ENCODE measurements at regions not wholly inside any gene's neighbourhood (a gene's known extent, or its start where the extent isn't known, plus 50 kb on each side); places are given as distances from the start of the nearest gene placed in this dataset.

DNA sequence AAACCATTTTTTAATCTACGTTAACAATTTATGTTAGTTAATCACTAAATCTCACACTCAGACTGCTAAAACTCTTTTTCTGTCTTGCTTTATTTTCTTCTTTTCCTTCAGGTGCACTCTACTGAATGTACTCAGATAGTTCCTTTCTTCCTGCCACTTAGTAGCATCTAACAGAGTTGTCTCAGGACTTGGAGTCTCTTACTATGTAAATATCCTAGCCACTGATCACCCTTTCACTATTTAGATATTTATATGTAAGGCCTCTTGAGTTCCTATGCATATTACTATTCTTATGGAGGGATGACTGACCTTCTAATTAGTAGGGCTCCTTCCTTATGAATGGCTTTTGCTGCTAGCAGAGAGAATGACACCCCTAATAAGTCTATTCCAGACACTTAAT lies 586.3 kb downstream of the RERGL start:
- H3K36me3 Mint-ChIP-seq (ENCODE audit: insufficient read depth, unreplicated experiment) = no peaks in the 10 kb centered on the region
- no peak for DNase-seq (ENCODE audit: unreplicated experiment)
- H3K4me1 Mint-ChIP-seq (ENCODE audit: insufficient read depth, unreplicated experiment) = no peaks in the 10 kb centered on the region
- no peak overlapping the region for H3K27ac Mint-ChIP-seq (ENCODE audit: low read depth, unreplicated experiment)
- POLR2A ChIA-PET = no interaction called here
- H3K4me3 Mint-ChIP-seq (ENCODE audit: unreplicated experiment) = no peak overlapping the region
- intact Hi-C loops (cut with micrococcal nuclease) = no loop called here
- no TSS peak for BruUV-seq (replicated peaks)
- no peaks in the 10 kb centered on the region for H3K9me3 Mint-ChIP-seq (ENCODE audit: unreplicated experiment)
- no peaks in the 10 kb centered on the region for H3K27me3 Mint-ChIP-seq (ENCODE audit: insufficient read depth, unreplicated experiment)
- CTCF ChIA-PET = no interaction called here
- TF ChIP-seq, protein P1, sequence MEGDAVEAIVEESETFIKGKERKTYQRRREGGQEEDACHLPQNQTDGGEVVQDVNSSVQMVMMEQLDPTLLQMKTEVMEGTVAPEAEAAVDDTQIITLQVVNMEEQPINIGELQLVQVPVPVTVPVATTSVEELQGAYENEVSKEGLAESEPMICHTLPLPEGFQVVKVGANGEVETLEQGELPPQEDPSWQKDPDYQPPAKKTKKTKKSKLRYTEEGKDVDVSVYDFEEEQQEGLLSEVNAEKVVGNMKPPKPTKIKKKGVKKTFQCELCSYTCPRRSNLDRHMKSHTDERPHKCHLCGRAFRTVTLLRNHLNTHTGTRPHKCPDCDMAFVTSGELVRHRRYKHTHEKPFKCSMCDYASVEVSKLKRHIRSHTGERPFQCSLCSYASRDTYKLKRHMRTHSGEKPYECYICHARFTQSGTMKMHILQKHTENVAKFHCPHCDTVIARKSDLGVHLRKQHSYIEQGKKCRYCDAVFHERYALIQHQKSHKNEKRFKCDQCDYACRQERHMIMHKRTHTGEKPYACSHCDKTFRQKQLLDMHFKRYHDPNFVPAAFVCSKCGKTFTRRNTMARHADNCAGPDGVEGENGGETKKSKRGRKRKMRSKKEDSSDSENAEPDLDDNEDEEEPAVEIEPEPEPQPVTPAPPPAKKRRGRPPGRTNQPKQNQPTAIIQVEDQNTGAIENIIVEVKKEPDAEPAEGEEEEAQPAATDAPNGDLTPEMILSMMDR (IDR thresholded peaks at IDR 0.05; ENCODE audit: unreplicated experiment) = no peak

DNA sequence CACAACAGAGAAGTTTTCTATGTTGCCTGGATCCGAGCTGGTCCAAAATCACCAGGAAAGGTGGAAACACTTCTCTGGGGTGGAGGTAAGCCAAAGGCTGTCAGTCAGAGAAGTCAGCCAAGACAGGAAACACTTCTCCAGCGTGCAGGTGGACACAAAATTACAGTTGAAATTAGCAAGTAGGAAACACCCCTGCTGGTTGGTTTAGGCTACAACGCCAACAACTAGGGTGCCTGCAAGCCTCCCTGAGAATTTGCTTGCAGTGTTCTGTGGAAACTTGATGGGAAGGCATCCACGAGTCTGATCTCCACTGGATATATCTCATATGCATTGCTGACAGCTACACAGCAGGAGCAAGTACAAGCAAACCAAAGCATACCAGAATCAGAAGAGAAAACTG lies 600.5 kb downstream of the RERGL start:
- H3K27ac Mint-ChIP-seq (ENCODE audit: low read depth, unreplicated experiment) = no peak overlapping the region
- no peak overlapping the region for H3K4me3 Mint-ChIP-seq (ENCODE audit: unreplicated experiment)
- no peaks in the 10 kb centered on the region for H3K4me1 Mint-ChIP-seq (ENCODE audit: insufficient read depth, unreplicated experiment)
- no peaks in the 10 kb centered on the region for H3K27me3 Mint-ChIP-seq (ENCODE audit: insufficient read depth, unreplicated experiment)
- TF ChIP-seq, protein P1 (IDR thresholded peaks at IDR 0.05; ENCODE audit: unreplicated experiment) = no peak
- BruUV-seq (replicated peaks) = no TSS peak
- ChIA-PET POLR2A (no interaction called here), CTCF (no interaction called here)
- H3K9me3 Mint-ChIP-seq (ENCODE audit: unreplicated experiment) = no peaks in the 10 kb centered on the region
- H3K36me3 Mint-ChIP-seq (ENCODE audit: insufficient read depth, unreplicated experiment) = no peaks in the 10 kb centered on the region
- intact Hi-C loops (cut with micrococcal nuclease) = no loop called here
- no peak for DNase-seq (ENCODE audit: unreplicated experiment)

DNA sequence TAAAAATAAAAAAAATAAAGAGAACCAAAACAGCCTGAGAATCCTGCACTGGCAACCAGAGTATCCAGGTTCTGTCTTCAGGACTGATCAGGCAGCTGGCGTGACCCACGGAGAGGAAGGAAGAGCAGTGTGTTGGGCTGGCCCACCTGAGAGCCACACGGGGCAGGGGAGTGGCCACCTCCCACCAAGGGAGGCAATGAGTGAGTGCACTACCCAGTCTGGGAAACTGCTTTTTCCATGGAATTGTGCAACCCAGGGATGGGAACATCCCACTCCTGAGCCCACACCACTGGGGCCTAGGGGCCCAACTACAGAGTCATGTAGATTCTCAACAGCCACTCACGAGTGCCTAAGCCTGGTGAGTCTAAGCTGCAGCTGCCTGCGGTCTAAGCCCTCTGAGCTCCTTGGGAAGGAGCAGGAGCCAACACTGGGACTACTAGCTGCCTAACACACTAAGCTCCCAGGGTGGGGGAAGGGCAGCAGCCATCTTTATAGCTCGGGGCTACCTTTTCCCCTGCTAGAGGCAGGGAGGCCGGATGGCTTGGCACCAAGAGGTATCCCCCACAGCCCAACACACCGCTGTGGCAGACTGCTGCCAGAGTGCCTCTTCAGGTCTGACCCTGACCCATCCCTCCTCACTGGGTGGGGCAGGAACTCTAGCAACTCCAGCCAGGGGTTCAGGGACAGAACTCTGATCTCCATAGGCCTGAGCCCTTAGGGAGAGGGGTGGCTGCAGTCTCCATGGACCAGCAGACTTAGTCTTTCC lies 610.9 kb downstream of the RERGL start:
- no peaks in the 10 kb centered on the region for H3K36me3 Mint-ChIP-seq (ENCODE audit: insufficient read depth, unreplicated experiment)
- H3K4me3 Mint-ChIP-seq (ENCODE audit: unreplicated experiment) = no peak overlapping the region
- H3K27ac Mint-ChIP-seq (ENCODE audit: low read depth, unreplicated experiment) = no peak overlapping the region
- CTCF ChIA-PET = no interaction called here
- H3K4me1 Mint-ChIP-seq (ENCODE audit: insufficient read depth, unreplicated experiment) = no peaks in the 10 kb centered on the region
- intact Hi-C loops (cut with micrococcal nuclease) = no loop called here
- H3K27me3 Mint-ChIP-seq (ENCODE audit: insufficient read depth, unreplicated experiment) = no peaks in the 10 kb centered on the region
- BruUV-seq (replicated peaks) = no TSS peak
- DNase-seq (ENCODE audit: unreplicated experiment) = no peak
- H3K9me3 Mint-ChIP-seq (ENCODE audit: unreplicated experiment) = peaks cover 26% of the 10 kb centered on the region
- POLR2A ChIA-PET = interaction anchor here (0.7 kb wide), 1 partner anchor 128 kb away, joined by 3 read pairs; no protein-coding TSS in a partner anchor
- TF ChIP-seq, protein P1 (IDR thresholded peaks at IDR 0.05; ENCODE audit: unreplicated experiment) = no peak

DNA sequence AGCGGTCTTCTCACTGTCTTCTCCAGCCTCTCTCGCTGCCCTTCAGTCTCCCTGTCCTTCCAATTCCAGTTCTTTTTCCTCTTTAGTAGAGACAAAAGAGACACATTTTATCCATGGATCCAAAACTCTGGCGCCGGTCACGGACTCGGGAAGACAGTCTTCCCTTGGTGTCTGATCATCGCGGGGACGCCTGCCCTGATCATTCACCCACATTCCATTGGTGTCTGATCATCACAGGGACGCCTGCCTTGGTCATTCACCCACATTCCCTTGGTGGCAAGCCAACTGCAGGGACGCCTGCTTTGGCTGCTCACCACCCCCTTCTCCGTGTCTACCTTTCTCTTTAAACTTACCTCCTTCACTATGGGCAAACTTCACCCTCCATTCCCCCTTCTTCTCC lies 619.5 kb downstream of the RERGL start:
- no peak overlapping the region for H3K4me3 Mint-ChIP-seq (ENCODE audit: unreplicated experiment)
- BruUV-seq (replicated peaks) = no TSS peak
- intact Hi-C loops (cut with micrococcal nuclease) = no loop called here
- ChIA-PET POLR2A (no interaction called here), CTCF (no interaction called here)
- TF ChIP-seq, protein P1 (IDR thresholded peaks at IDR 0.05; ENCODE audit: unreplicated experiment) = no peak
- H3K9me3 Mint-ChIP-seq (ENCODE audit: unreplicated experiment) = peaks cover 12% of the 10 kb centered on the region
- no peaks in the 10 kb centered on the region for H3K4me1 Mint-ChIP-seq (ENCODE audit: insufficient read depth, unreplicated experiment)
- no peaks in the 10 kb centered on the region for H3K36me3 Mint-ChIP-seq (ENCODE audit: insufficient read depth, unreplicated experiment)
- no peaks in the 10 kb centered on the region for H3K27me3 Mint-ChIP-seq (ENCODE audit: insufficient read depth, unreplicated experiment)
- H3K27ac Mint-ChIP-seq (ENCODE audit: low read depth, unreplicated experiment) = no peak overlapping the region
- no peak for DNase-seq (ENCODE audit: unreplicated experiment)
